ENCODE measurements at regions not wholly inside any gene's neighbourhood (a gene's known extent, or its start where the extent isn't known, plus 50 kb on each side); places are given as distances from the start of the nearest gene placed in this dataset.

- TF ChIP-seq CTCF (IDR thresholded peaks at IDR 0.05) (no peak), POLR2AphosphoS5 (IDR thresholded peaks at IDR 0.05) (no peak), EP300 (IDR thresholded peaks at IDR 0.05) (no peak)
Observed at GRCh38 chr7:12961910-12962480, 274.6 kb downstream of the ARL4A start.

Measured in suprapubic skin (tissue), 4 donors.